Gastrocnemius medialis (tissue), 4 donors: ENCODE measurements at regions not wholly inside any gene's neighbourhood (a gene's known extent, or its start where the extent isn't known, plus 50 kb on each side); places are given as distances from the start of the nearest gene placed in this dataset.

ENCODE experiments used
- ATAC-seq, 2 donors: fragments of 150-250 bp; one replicate each; pipeline ENCODE4 v1.9.1; 2016
- DNase-seq, 2 donors: peaks; one replicate each; pipeline ENCODE4 v3.0.0-alpha.2; 2019
- H3K27ac ChIP-seq, 4 donors: fragments of 200-600 bp; sonication (generic); 1 replicate in 1 of 4; 2 replicates in 3 of 4; pipeline ENCODE4 v1.5.1; 2016 to 2018; ENCODE audit warnings: mild to moderate bottlenecking in 2 of 4, moderate library complexity in 1 of 4
- H3K27me3 ChIP-seq, 3 donors: fragments of 200-600 bp; sonication (generic) in 2 of 3; 1 replicate in 1 of 3; 2 replicates in 2 of 3; pipeline versions ENCODE4 v1.5.1 to v1.6.0; 2016 to 2019; ENCODE audit warnings: mild to moderate bottlenecking in 1 of 3, moderate library complexity in 1 of 3
- H3K36me3 ChIP-seq, 2 donors: fragments of 200-600 bp; sonication (generic) in 1 of 2; one replicate each; pipeline ENCODE4 v1.5.1; 2017 to 2018
- H3K4me1 ChIP-seq, 2 donors: fragments of 200-600 bp; sonication (generic) in 1 of 2; one replicate each; pipeline ENCODE4 v1.5.1; 2016 to 2017; ENCODE audit warnings: mild to moderate bottlenecking in 2 of 2
- H3K4me3 ChIP-seq, 4 donors: fragments of 200-600 bp; sonication (generic) in 3 of 4; 1 replicate in 1 of 4; 2 replicates in 3 of 4; pipeline ENCODE4 v1.5.1; 2016 to 2019; ENCODE audit warnings: mild to moderate bottlenecking in 2 of 4
- H3K9me3 ChIP-seq, 3 donors: fragments of 200-600 bp; sonication (generic) in 2 of 3; 1 replicate in 1 of 3; 2 replicates in 2 of 3; pipeline ENCODE4 v1.5.1; 2016 to 2019
- CTCF ChIP-seq, 5 experiments: fragments of 450-650 bp in 3 of 5; fragments of 200-600 bp in 2 of 5; sonication (generic) in 2 of 5; IDR thresholded peaks in 4 of 5; conservative IDR thresholded peaks in 1 of 5; 1 replicate in 4 of 5; 2 replicates in 1 of 5; pipeline ENCODE4 v1.5.1; 2016 to 2019; ENCODE audit warnings: antibody characterized with exemption in 5 of 5, mild to moderate bottlenecking in 3 of 5, moderate library complexity in 3 of 5
- POLR2A ChIP-seq, 2 donors: fragments of 450-650 bp; IDR thresholded peaks; one replicate each; pipeline ENCODE4 v1.6.1; 2017; ENCODE audit warnings: antibody characterized with exemption in 2 of 2, mild to moderate bottlenecking in 2 of 2, moderate library complexity in 2 of 2
- in situ Hi-C, 4 donors: fragments of 200-750 bp; cut with MboI; loops; one replicate each; pipeline versions ENCODE4 v1.15.0 to v1.8.0; 2017; ENCODE audit warnings: low sequenced_read_pairs in 4 of 4
- intact Hi-C: fragments of 100-400 bp; cut with DNase I; formaldehyde crosslinking; loops from one replicate; pipeline ENCODE4 v1.15.1; 2023; ENCODE audit warnings: low total_unique reads

- intact Hi-C loops, result no loop called here
- H3K27ac ChIP-seq, result peak overlapping the region; percentile 57 to 73 (median 68)
- in situ Hi-C loops, result no loop called here
- DNase-seq, result peak in 1 of 2 donors; percentile 25
- H3K9me3 ChIP-seq, result no peaks in the 10 kb centered on the region
- TF ChIP-seq CTCF (IDR thresholded peaks at IDR 0.05 in 4 of 5, conservative IDR thresholded peaks at IDR 0.05 in 1 of 5) (no peak), POLR2A (IDR thresholded peaks at IDR 0.05) (no peak)
- ATAC-seq, result peak; percentile 72 to 83
- H3K27me3 ChIP-seq, result no peaks in the 10 kb centered on the region
- H3K36me3 ChIP-seq, result no peaks in the 10 kb centered on the region
- no peaks in the 10 kb centered on the region for H3K4me1 ChIP-seq
- H3K4me3 ChIP-seq, result no peak overlapping the region
These were observed 150.7 kb upstream of the DLX2 start for GRCh38 chr2:172253190-172254052.

GRCh38 chr2:172256886-172257285 is 154.2 kb upstream of the DLX2 start:
- Histone ChIP-seq H3K4me3 (no peak overlapping the region), H3K27me3 (no peaks in the 10 kb centered on the region), H3K27ac (no peak overlapping the region), H3K4me1 (no peaks in the 10 kb centered on the region), H3K36me3 (no peaks in the 10 kb centered on the region), H3K9me3 (no peaks in the 10 kb centered on the region)
- DNase-seq, result no peak
- TF ChIP-seq CTCF (IDR thresholded peaks at IDR 0.05 in 4 of 5, conservative IDR thresholded peaks at IDR 0.05 in 1 of 5) (no peak), POLR2A (IDR thresholded peaks at IDR 0.05) (no peak)
- in situ Hi-C loops, result no loop called here
- no peak for ATAC-seq
- intact Hi-C loops, result no loop called here

GRCh38 chr2:172259827-172260226 is 157.1 kb upstream of the DLX2 start:
- no peak for TF ChIP-seq CTCF (IDR thresholded peaks at IDR 0.05 in 4 of 5, conservative IDR thresholded peaks at IDR 0.05 in 1 of 5)
- TF ChIP-seq POLR2A (IDR thresholded peaks at IDR 0.05), result no peak
- DNase-seq, result no peak

GRCh38 chr2:172260336-172260735 is 157.6 kb upstream of the DLX2 start:
- H3K9me3 ChIP-seq, result no peaks in the 10 kb centered on the region
- TF ChIP-seq CTCF (IDR thresholded peaks at IDR 0.05 in 4 of 5, conservative IDR thresholded peaks at IDR 0.05 in 1 of 5) (no peak), POLR2A (IDR thresholded peaks at IDR 0.05) (no peak)
- no peaks in the 10 kb centered on the region for H3K36me3 ChIP-seq
- H3K4me3 ChIP-seq, result no peak overlapping the region
- intact Hi-C loops, result no loop called here
- no peaks in the 10 kb centered on the region for H3K27me3 ChIP-seq
- no peak overlapping the region for H3K27ac ChIP-seq
- in situ Hi-C loops, result no loop called here
- no peak for ATAC-seq
- DNase-seq, result no peak
- H3K4me1 ChIP-seq, result no peaks in the 10 kb centered on the region

More at GRCh38 chr2:172259827-172260226, 157.1 kb upstream of the DLX2 start:
- Histone ChIP-seq H3K4me1 (no peaks in the 10 kb centered on the region), H3K4me3 (no peak overlapping the region), H3K9me3 (no peaks in the 10 kb centered on the region), H3K27ac (no peak overlapping the region), H3K27me3 (no peaks in the 10 kb centered on the region), H3K36me3 (no peaks in the 10 kb centered on the region)
- ATAC-seq, result no peak
- in situ Hi-C loops (no loop called here), intact Hi-C loops (no loop called here)
